ENCODE measurements at regions not wholly inside any gene's neighbourhood (a gene's known extent, or its start where the extent isn't known, plus 50 kb on each side); places are given as distances from the start of the nearest gene placed in this dataset.

DNA sequence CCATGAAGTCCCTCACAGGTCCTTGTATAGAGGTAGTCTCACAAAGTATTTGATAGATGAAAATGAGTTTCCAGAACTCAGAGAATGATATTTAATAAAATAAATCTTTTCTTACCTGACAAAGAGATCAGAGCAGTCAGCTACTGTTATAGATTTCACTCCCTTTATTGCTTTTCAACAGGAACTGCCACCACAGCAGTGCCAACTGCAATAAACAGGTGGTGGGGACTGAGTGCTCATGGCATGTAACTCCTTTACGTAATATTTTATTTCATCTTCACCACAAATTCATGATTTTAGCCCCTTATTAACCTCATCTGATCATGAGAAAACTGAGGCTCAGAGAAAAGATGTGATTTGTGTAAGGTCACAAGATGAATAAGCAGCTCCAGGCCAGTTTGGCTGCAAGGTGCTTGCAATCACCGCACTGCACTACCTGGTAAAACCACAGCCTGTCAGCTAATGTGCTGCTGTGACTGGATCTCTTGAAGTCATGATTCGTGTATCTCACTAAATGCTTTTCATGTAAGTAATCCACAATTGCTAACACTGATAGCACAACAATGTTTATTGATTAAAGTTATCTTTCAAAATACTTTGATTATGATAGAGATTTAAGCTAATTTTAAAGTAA is 78.8 kb downstream of the WNT5A start:
- no peak for DNase-seq

DNA sequence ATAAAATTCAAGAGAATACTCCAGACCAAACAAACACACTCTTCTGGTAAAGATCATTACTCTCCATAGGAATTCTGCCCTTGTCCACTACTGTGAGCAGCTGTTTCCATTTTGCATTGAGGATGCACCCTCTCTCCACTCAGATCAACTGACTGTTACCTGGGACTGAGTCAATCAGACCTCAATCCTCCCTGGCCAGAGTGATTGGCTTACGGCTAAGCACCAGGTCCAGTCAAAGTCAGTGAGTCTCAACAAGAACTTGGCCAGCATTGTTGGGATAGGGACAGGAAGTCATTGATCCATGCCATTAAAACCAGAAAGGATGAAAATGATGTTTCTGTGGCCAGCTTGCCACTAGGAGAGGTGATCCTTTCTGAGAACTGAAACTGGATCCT is 79.7 kb downstream of the WNT5A start:
- H2AFZ ChIP-seq (ENCODE audit: low read length) = no peak overlapping the region
- H4K20me1 ChIP-seq (ENCODE audit: low read length) = no peaks in the 10 kb centered on the region

More for the DNA sequence above, 78.8 kb downstream of the WNT5A start:
- H3K36me3 ChIP-seq (ENCODE audit: low read depth, low read length) = no peaks in the 10 kb centered on the region
- H3K9ac ChIP-seq (ENCODE audit: low read length) = no peak overlapping the region
- ChIA-PET POLR2A (ENCODE audit: unreplicated experiment) (no interaction called here), CTCF (no interaction called here)
- no peak overlapping the region for H3K4me3 ChIP-seq (ENCODE audit: low read length)
- no peaks in the 10 kb centered on the region for H3K27me3 ChIP-seq (ENCODE audit: low read length)
- no peaks in the 10 kb centered on the region for H3K9me2 ChIP-seq (replicated peaks; ENCODE audit: low read length)
- intact Hi-C loops (cut with micrococcal nuclease) = no loop called here
- BruUV-seq (replicated peaks) = no TSS peak
- H3K4me2 ChIP-seq (ENCODE audit: low read length) = no peak overlapping the region
- no peaks in the 10 kb centered on the region for H3K9me3 ChIP-seq (ENCODE audit: low read length)
- peaks cover 6% of the 10 kb centered on the region for H3F3A ChIP-seq (ENCODE audit: low read length, unreplicated experiment)
- ATAC-seq = no peak
- no peaks in the 10 kb centered on the region for H4K20me1 ChIP-seq (ENCODE audit: low read length)
- peaks cover 44% of the 10 kb centered on the region for H3K4me1 ChIP-seq (ENCODE audit: insufficient read depth, low read length)
- TF ChIP-seq CTCF (conservative IDR thresholded peaks at IDR 0.05; ENCODE audit: low read depth, low read length) (no peak), EZH2 (IDR thresholded peaks at IDR 0.05; ENCODE audit: low read length, unreplicated experiment) (no peak)
- H3K79me2 ChIP-seq (ENCODE audit: low read length) = no peaks in the 10 kb centered on the region
- H3K27ac ChIP-seq (ENCODE audit: low read length) = peak overlapping the region; percentile 82; the same call in 1 of the 2 replicates
- no peak overlapping the region for H2AFZ ChIP-seq (ENCODE audit: low read length)

More for the DNA sequence above, 79.7 kb downstream of the WNT5A start:
- DNase-seq (peak; percentile 39), ATAC-seq (peak; percentile 2; the same call in 1 of the 2 replicates)
- no peak overlapping the region for H3K4me3 ChIP-seq (ENCODE audit: low read length)
- no peak for TF ChIP-seq CTCF (conservative IDR thresholded peaks at IDR 0.05; ENCODE audit: low read depth, low read length)
- no peak for TF ChIP-seq EZH2 (IDR thresholded peaks at IDR 0.05; ENCODE audit: low read length, unreplicated experiment)
- no peak for TF ChIP-seq EZH2phosphoT487 (IDR thresholded peaks at IDR 0.05; ENCODE audit: borderline replicate concordance, low read length)
- no peak overlapping the region for H3K9ac ChIP-seq (ENCODE audit: low read length)
- H3K4me1 ChIP-seq (ENCODE audit: insufficient read depth, low read length) = peaks cover 53% of the 10 kb centered on the region
- H3K79me2 ChIP-seq (ENCODE audit: low read length) = no peaks in the 10 kb centered on the region
- POLR2A ChIA-PET (ENCODE audit: unreplicated experiment) = no interaction called here
- no peaks in the 10 kb centered on the region for H3K27me3 ChIP-seq (ENCODE audit: low read length)
- H3K36me3 ChIP-seq (ENCODE audit: low read depth, low read length) = no peaks in the 10 kb centered on the region
- no peaks in the 10 kb centered on the region for H3K9me3 ChIP-seq (ENCODE audit: low read length)
- peak overlapping the region; percentile 82 for H3K27ac ChIP-seq (ENCODE audit: low read length)
- H3F3A ChIP-seq (ENCODE audit: low read length, unreplicated experiment) = peaks cover 6% of the 10 kb centered on the region
- H3K4me2 ChIP-seq (ENCODE audit: low read length) = peak overlapping the region; percentile 12; the same call in 1 of the 2 replicates
- no peaks in the 10 kb centered on the region for H3K9me2 ChIP-seq (replicated peaks; ENCODE audit: low read length)
- CTCF ChIA-PET = interaction anchor here (0.6 kb wide), 1 partner anchor 666 kb away, joined by 3 read pairs; no protein-coding TSS in a partner anchor
- BruUV-seq (replicated peaks) = no TSS peak
- intact Hi-C loops (cut with micrococcal nuclease) = loop anchor here (1.0 kb wide), 1 partner anchor 9 kb away; no protein-coding TSS in a partner anchor

Measured in PC-3 (cell line).